Astrocyte of the spinal cord (primary cell): ENCODE measurements at regions not wholly inside any gene's neighbourhood (a gene's known extent, or its start where the extent isn't known, plus 50 kb on each side); places are given as distances from the start of the nearest gene placed in this dataset.

Experiments
- DNase-seq: peaks from one replicate; pipeline ENCODE4 v3.0.0; 2011; ENCODE audit warnings: low read depth, low spot score
- H3K4me3 ChIP-seq: 2 replicates; pipeline ENCODE4 v1.5.1; 2011; ENCODE audit warnings: low read depth, mild to moderate bottlenecking, low read length, moderate library complexity
- CTCF ChIP-seq: IDR thresholded peaks from 2 replicates; pipeline ENCODE4 v1.5.1; 2012; ENCODE audit warnings: low read depth, mild to moderate bottlenecking, low read length, inconsistent platforms
- in situ Hi-C: cut with HindIII; loops from 2 replicates; pipeline ENCODE4 v1.10.0; 2017; ENCODE audit warnings: low sequenced_read_pairs

DNA sequence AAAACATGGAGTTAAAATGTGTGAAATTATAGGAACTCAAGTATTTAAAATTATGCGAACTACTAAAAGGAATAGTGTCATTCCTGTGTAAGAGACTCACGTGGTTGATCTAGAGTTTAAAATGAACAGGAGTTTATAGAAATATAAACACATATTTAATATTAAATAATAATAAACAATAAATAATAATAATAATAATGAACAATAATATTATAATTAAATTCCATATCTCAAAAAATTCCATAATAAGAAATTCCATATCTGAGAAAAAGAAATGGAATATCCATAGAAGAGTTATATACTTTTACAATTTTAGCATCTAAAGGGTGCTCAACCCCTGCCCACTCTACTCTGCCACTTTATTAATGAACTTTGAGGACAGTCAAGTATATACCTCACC lies 429.6 kb downstream of the TNS3 start:
- TF ChIP-seq CTCF: no peak
- in situ Hi-C loops: no loop called here

GRCh38 chr7:47150497-47151260 lies 431.2 kb downstream of the TNS3 start:
- no peak for DNase-seq
- no peak overlapping the region for H3K4me3 ChIP-seq
- TF ChIP-seq CTCF: no peak
- in situ Hi-C loops: no loop called here

More for the DNA sequence above, 429.6 kb downstream of the TNS3 start:
- H3K4me3 ChIP-seq: no peak overlapping the region
- no peak for DNase-seq

GRCh38 chr7:47149971-47150370 lies 431.9 kb downstream of the TNS3 start:
- no peak for DNase-seq
- no peak for TF ChIP-seq CTCF
- H3K4me3 ChIP-seq: no peak overlapping the region
- in situ Hi-C loops: no loop called here

DNA sequence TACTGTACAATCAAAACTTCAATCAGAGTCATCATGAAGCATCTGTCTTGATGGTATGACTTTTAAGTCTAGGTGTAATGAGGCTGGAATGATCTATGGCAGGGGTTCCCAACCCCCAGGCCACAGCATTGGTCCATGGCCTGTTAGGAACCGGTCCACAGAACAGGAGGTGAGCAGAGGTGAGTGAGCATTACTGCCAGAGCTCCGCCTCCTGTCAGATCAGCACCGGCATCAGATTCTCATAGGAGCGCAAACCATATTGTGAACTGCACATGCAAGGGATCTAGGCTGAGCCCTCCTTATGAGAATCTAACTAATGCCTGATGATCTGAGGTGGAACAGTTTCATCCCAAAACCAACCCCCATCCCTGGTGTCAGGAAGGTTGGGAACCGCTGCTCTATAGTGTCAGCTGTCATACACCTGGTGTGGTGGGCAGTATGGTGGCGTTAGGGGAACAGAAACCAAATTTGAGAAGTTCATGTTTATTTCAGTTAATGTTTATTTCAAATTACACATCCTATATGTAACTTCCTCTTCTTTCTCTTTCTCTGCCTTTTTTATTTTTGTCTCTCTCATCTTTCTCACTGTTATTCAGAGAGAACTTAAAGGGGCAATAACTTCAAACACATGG lies 432.6 kb downstream of the TNS3 start:
- no peak for DNase-seq
- no peak for TF ChIP-seq CTCF
- H3K4me3 ChIP-seq: no peak overlapping the region
- in situ Hi-C loops: no loop called here

DNA sequence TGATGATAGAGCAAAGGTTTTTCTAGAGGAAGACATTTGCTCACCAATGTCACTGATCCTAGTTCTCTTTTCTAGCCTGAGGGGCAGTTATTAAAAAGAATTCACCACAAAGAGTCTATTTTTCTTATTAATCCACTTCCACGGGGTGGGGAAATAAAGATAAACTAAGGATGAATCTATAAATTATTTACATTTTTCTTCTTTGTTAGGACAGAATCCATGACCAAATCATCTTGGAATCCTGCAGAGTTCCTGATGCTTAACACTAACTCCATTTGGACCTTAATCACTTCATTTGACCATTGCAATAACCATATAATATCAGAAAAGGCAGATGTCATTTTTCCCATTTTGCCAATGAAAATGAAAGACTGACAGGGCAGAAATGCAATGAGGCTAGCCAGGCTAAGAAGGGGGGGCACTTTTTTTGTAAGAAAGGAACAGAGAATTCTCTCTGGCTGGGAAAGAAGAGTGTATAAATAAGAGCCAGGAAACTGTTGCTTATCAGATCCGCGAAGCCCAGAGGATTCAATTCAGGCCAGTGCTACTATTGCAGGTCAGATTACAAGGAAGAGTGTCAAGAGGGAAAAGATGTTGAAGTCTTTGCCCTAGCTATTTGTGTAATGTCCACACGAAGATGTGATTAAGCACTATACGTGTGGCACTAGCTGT lies 433.2 kb downstream of the TNS3 start:
- no peak overlapping the region for H3K4me3 ChIP-seq
- in situ Hi-C loops: no loop called here
- DNase-seq: no peak
- TF ChIP-seq CTCF: no peak

GRCh38 chr7:47147213-47147631 lies 434.7 kb downstream of the TNS3 start:
- DNase-seq: no peak
- no peak for TF ChIP-seq CTCF
- no peak overlapping the region for H3K4me3 ChIP-seq
- in situ Hi-C loops: no loop called here
